NCI-H2029 (cell line): ENCODE measurements at regions not wholly inside any gene's neighbourhood (a gene's known extent, or its start where the extent isn't known, plus 50 kb on each side); places are given as distances from the start of the nearest gene placed in this dataset.
A peak's percentile ranks its signal among the peaks of the same experiment; 100 is the strongest.

ENCODE experiments used
- DNase-seq: peaks from one replicate; lab custom pipeline; 2025; lab: John Stamatoyannopoulos, UW

- no peak for DNase-seq
Measured at GRCh38 chr2:216808805-216809425, 50.9 kb downstream of the TNP1 start.

GRCh38 chr2:216807857-216808272 is 52.0 kb downstream of the TNP1 start:
- peak; percentile 97 for DNase-seq

DNA sequence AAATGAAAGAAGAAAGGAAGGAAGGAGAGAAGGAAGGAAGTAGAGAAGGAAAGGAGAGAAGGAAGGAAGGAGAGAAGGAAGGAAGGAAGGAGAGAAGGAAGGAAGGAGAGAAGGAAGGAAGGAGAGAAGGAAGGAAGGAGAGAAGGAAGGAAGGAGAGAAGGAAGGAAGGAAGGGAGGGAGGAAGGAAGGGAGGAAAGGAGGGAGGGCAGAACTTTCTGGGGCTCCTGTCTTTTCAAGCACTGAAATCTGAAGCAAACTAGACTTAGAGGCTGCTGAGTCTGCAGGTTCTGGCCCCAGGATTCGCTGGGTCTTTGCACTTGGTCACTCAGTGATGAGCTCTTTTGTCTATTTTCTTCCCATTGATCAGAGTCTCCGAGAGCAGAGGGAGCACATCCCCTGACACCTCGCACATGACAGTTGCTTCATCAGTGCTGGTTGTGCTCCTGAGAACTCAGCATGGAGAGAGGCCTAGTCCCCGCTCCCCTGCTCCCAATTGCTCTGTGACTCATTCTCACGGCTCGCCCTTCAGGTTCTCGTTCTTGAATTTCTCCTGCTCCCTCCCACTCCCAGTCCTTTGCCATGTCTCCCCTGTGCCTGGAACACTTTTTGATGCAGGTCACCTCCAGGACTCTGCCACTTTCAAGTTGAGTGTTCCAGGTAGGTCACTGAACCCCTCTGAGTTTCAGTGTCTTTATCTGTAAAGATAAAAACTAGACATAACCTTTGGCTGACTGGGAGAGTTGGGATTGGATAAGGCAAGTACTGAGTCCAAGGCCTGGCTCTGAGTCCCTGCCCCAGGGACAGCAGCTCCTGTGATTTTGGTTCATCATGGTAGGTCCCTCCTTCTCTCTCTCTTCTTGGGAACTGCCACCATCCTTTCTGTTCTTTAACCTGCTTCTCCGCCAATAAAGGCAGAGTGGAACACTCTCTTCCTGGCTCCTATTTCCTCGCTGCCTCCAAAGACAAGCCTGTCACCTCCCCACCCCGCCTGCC is 55.2 kb downstream of the TNP1 start:
- no peak for DNase-seq

GRCh38 chr2:216803791-216804190 is 56.1 kb downstream of the TNP1 start:
- peak; percentile 58 for DNase-seq

GRCh38 chr2:216802516-216803215 is 57.2 kb downstream of the TNP1 start:
- peak; percentile 2 for DNase-seq

DNA sequence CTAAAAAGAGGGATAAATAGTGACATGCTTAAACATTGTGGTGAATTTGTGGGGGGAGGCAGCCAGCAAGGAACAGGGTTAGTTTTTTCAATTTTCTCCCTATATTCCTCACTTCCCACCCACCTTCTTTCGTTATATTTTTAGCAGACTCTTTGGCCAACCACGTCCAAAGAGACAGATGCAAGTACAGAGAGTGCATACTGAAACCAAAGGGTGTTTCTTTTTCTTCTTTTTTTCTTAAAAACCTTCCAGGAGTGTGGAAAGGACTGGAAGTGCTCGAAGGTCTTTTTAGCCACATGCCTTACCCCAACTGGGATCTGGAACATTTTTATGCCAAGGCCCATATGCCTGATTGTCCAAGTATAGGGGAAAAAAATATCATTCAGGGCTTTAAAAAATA is 59.0 kb downstream of the TNP1 start:
- DNase-seq: no peak

DNA sequence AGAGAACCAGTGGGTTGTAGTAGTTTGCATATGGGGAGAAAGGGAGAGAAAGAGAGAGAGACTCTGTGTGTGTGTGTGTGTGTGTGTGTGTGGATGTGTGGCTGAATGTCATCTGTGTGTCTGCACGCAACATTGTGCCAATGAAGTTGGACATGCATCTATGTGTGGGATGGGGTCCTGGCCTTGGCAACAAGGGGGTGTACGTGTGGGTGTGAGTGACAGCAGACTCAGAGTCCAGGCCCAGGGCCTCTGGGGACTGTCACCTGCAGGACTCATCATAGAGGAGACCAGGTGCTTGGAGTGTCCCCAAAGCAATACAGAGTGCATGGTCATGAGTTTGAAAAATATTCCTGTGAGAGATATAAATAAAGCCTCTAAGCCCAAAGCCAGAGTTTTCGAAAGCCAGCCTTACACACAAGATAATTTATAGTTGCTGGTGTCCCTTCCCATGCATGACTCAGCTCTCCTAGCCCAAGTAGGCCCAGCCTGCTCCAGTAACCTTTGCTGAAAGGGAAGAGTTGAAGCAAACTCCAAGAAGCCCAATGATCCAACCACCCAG is 59.9 kb downstream of the TNP1 start:
- DNase-seq: no peak

- DNase-seq: no peak
Measured at GRCh38 chr2:216796115-216796840, 63.6 kb downstream of the TNP1 start.

DNA sequence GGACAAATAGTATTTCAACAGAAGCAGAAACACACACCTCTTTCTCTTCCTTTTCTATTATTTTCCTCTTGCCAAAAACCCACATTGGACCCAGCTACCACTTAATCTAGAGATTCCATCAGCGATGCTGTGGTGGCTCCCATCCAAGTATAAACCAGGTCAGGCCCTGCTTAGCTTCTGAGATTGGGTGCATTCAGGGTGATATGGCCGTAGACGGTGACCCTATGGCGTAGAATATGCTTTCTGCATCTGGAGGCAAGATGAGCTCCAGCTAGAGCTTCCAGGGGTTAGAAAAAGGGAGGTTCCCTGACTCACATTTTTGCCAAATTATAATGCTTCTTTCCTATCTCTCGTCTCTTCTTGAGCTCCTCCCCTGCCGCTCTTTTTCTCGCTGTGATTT is 66.5 kb downstream of the TNP1 start:
- no peak for DNase-seq

DNA sequence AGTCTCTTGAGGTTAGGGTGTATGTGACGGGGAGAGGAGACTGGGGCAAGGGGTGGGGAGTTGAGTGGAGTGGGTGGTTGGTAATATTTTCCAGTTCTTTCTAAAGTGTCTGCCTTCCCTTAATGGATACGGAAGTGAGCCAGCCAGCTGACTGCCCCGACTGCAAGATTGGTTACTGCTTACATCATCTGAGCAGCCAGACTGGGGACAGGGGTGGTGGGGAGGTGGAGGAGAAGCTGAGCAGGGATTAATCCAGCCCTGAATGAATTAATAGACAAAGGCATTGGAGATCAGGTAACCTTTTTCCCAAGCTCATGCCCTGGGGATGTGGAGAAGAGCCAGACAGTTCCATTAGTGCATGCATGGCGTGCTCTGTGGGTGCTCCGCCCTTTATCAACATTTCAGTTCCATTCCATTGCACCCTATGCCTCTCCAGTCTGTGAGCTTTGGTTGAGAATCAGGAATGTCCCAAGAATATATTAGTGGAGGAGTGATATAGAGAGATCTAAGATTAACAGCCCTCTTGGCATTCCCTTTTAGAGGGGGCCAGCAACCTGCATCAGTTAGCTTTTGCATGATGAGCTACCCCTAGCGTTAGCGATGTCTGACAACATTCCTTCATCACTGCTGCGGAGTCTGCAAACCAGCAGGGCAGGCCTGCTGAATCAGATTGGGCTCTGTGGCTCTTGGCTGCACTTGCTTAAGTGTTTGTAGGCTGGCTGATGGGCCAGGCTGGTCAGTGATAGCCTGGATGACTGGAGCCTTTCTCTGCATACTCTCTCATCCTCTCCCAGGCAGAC is 67.4 kb downstream of the TNP1 start:
- DNase-seq: peak; percentile 13

DNA sequence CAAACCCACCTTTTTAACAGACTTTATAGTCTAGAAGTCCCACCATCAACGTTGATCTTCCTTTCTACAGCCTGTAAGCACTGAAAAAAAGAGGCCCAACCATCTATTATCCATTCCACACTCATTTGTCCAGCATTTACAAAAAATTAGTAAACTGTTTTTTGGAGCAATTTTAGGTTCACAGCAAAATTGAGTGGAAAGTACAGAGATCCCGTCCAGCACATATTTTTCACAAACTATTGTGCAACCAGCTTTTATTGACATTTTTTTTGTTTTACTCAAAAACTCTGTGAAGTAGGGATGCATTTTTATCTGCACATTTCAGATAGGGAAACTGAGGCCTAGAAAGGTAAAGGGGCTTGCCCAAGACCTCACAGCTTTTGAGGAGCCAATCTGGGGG is 68.6 kb downstream of the TNP1 start:
- no peak for DNase-seq

GRCh38 chr2:216789081-216789480 is 70.8 kb downstream of the TNP1 start:
- no peak for DNase-seq

GRCh38 chr2:216787851-216788540 is 71.9 kb downstream of the TNP1 start:
- DNase-seq: no peak

GRCh38 chr2:216786676-216787075 is 73.2 kb downstream of the TNP1 start:
- no peak for DNase-seq

DNA sequence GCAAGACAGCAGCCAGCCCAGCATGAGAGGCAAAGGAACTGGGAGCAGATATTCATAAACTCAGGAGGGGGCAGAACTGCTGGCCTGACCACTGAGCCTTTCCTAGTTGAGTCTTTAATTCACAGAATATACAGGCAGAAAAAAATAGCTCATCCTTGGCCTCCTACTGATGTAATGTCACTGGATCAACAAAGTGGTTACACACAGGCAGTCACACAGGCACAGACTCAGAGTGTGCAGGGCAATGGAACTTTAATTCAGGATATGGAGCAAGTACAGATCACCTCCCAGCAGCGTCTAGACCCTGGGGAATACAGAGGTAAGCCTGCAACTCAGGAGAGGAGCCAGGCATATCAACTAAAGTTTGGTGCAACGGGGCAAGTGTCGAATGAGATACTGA is 75.4 kb downstream of the TNP1 start:
- no peak for DNase-seq

- no peak for DNase-seq
Measured at GRCh38 chr2:216781709-216782108, 78.2 kb downstream of the TNP1 start.

DNA sequence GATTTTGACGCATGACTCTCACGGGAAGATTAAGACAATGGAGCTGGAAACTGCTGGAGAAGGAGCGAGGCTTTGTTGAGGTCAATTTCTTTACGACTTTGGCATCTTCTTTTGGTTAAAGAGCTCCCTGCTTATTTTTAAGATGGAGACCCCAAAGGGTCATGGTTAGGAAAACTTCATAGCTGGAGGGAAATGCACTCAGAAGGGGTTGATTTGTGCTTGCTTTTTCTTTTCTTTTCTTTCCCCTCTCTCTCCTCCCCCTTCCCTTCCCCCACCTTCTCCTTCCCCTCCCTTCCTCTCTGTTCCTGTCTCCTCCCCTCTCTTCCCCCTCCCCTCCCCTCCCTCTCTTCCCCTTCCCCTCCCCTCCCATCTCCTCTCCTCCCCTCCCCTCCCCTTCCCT is 79.0 kb downstream of the TNP1 start:
- DNase-seq: no peak

GRCh38 chr2:216777637-216778273 is 82.1 kb downstream of the TNP1 start:
- DNase-seq: peak; percentile 81

GRCh38 chr2:216776066-216776850 is 80.9 kb upstream of the IGFBP5 start:
- DNase-seq: peak; percentile 57
